ENCODE measurements at regions not wholly inside any gene's neighbourhood (a gene's known extent, or its start where the extent isn't known, plus 50 kb on each side); places are given as distances from the start of the nearest gene placed in this dataset.

- DNase-seq = no peak
These were observed 87.2 kb downstream of the SOWAHC start for GRCh38 chr2:109701362-109701761.

DNA sequence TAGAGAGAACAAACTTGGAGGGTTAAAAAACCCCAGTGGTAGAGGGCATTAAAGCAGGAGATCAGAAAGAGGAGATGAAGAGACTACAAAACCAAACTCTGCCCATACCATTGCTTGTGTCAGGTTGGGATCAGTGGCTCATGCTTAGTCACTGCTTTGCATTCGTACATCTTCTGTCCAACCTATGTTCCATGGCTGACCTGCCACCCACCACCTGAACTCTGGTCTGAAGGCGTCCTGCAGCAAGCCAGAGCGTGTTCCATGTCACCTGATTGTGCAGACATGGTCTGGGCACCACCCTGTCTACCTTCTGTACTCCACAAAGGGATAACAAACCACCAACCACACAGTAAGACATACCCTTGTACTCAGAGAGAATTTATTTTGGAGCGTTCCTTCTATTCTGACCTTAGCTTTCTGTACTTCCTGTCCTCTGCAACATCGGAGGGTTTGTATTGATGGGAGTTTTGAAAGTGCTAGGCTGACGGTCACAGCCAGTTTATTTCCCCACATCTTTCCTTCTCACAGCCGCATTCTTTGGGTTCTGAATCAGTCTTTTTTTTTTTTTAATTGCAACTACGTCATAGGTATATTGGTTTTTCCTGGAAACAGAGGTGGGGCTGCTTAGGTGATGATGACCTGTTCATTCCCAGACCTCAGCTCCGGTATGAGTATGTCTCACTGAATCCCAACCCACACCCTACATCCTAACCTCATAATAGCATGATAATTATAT is 88.3 kb downstream of the SOWAHC start:
- H3K27me3 ChIP-seq (ENCODE audit: control insufficient read depth in 3 of 3, insufficient read depth in 3 of 3, low read length in 2 of 3) = no peaks in the 10 kb centered on the region
- H3K4me3 ChIP-seq = no peak overlapping the region
- no peak overlapping the region for H3K9ac ChIP-seq (ENCODE audit: insufficient read depth in 1 of 2, low read length in 2 of 2)
- H3K9me3 ChIP-seq (ENCODE audit: control insufficient read depth in 4 of 4, insufficient read depth in 3 of 4, low read length in 3 of 4) = peaks cover 0 to 3% (median 0%) of the 10 kb centered on the region in 4 donors
- H3K27ac ChIP-seq (ENCODE audit: low read depth in 1 of 2, low read length in 1 of 2) = peak overlapping the region in 1 of 2 donors; percentile 79
- peaks cover 0 to 44% (median 9%) of the 10 kb centered on the region in 5 donors for H3K4me1 ChIP-seq (ENCODE audit: control insufficient read depth in 5 of 5, insufficient read depth in 5 of 5, low read length in 5 of 5)
- ATAC-seq (ENCODE audit: insufficient read depth, low FRiP score) (no peak), DNase-seq (peak in 2 of 3 donors; percentile 52 to 69)
- no peaks in the 10 kb centered on the region for H3K36me3 ChIP-seq (ENCODE audit: control insufficient read depth in 4 of 4, insufficient read depth in 4 of 4, low read length in 4 of 4)
- TF ChIP-seq, protein P1, sequence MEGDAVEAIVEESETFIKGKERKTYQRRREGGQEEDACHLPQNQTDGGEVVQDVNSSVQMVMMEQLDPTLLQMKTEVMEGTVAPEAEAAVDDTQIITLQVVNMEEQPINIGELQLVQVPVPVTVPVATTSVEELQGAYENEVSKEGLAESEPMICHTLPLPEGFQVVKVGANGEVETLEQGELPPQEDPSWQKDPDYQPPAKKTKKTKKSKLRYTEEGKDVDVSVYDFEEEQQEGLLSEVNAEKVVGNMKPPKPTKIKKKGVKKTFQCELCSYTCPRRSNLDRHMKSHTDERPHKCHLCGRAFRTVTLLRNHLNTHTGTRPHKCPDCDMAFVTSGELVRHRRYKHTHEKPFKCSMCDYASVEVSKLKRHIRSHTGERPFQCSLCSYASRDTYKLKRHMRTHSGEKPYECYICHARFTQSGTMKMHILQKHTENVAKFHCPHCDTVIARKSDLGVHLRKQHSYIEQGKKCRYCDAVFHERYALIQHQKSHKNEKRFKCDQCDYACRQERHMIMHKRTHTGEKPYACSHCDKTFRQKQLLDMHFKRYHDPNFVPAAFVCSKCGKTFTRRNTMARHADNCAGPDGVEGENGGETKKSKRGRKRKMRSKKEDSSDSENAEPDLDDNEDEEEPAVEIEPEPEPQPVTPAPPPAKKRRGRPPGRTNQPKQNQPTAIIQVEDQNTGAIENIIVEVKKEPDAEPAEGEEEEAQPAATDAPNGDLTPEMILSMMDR (IDR thresholded peaks at IDR 0.05; ENCODE audit: control extremely low read depth, extremely low read depth) = no peak
- WGBS, 2 donors = 62 to 71% methylated on average over 9 of the region's 9 CpGs

More at GRCh38 chr2:109701362-109701761, 87.2 kb downstream of the SOWAHC start:
- H3K4me1 ChIP-seq (ENCODE audit: control insufficient read depth in 5 of 5, insufficient read depth in 5 of 5, low read length in 5 of 5) = peaks cover 0 to 44% (median 9%) of the 10 kb centered on the region in 5 donors
- H3K9me3 ChIP-seq (ENCODE audit: control insufficient read depth in 4 of 4, insufficient read depth in 3 of 4, low read length in 3 of 4) = peaks cover 0 to 3% (median 0%) of the 10 kb centered on the region in 4 donors
- H3K27me3 ChIP-seq (ENCODE audit: control insufficient read depth in 3 of 3, insufficient read depth in 3 of 3, low read length in 2 of 3) = no peaks in the 10 kb centered on the region
- no peaks in the 10 kb centered on the region for H3K36me3 ChIP-seq (ENCODE audit: control insufficient read depth in 4 of 4, insufficient read depth in 4 of 4, low read length in 4 of 4)
- TF ChIP-seq, protein P1 (IDR thresholded peaks at IDR 0.05; ENCODE audit: control extremely low read depth, extremely low read depth) = no peak
- H3K9ac ChIP-seq (ENCODE audit: insufficient read depth in 1 of 2, low read length in 2 of 2) = no peak overlapping the region
- H3K4me3 ChIP-seq = no peak overlapping the region
- 69 to 76% methylated on average over 7 of the region's 7 CpGs for WGBS, 2 donors
- ATAC-seq (ENCODE audit: insufficient read depth, low FRiP score) = no peak
- H3K27ac ChIP-seq (ENCODE audit: low read depth in 1 of 2, low read length in 1 of 2) = peak overlapping the region in 1 of 2 donors; percentile 20

- no peak for ATAC-seq (ENCODE audit: insufficient read depth, low FRiP score)
- H3K36me3 ChIP-seq (ENCODE audit: control insufficient read depth in 4 of 4, insufficient read depth in 4 of 4, low read length in 4 of 4) = no peaks in the 10 kb centered on the region
- H3K27me3 ChIP-seq (ENCODE audit: control insufficient read depth in 3 of 3, insufficient read depth in 3 of 3, low read length in 2 of 3) = no peaks in the 10 kb centered on the region
- peaks cover 0 to 3% (median 0%) of the 10 kb centered on the region in 4 donors for H3K9me3 ChIP-seq (ENCODE audit: control insufficient read depth in 4 of 4, insufficient read depth in 3 of 4, low read length in 3 of 4)
- peak in 2 of 3 donors; percentile 69 to 82 for DNase-seq
- 66 to 69% methylated on average over 7 of the region's 7 CpGs for WGBS, 2 donors
- TF ChIP-seq, protein P1 (IDR thresholded peaks at IDR 0.05; ENCODE audit: control extremely low read depth, extremely low read depth) = no peak
- no peak overlapping the region for H3K4me3 ChIP-seq
- no peak overlapping the region for H3K9ac ChIP-seq (ENCODE audit: insufficient read depth in 1 of 2, low read length in 2 of 2)
- peaks cover 0 to 44% (median 9%) of the 10 kb centered on the region in 5 donors for H3K4me1 ChIP-seq (ENCODE audit: control insufficient read depth in 5 of 5, insufficient read depth in 5 of 5, low read length in 5 of 5)
- no peak overlapping the region for H3K27ac ChIP-seq (ENCODE audit: low read depth in 1 of 2, low read length in 1 of 2)
These were observed 88.9 kb downstream of the SOWAHC start for GRCh38 chr2:109703077-109703476.

All from lung (tissue), 11 donors.